ENCODE measurements at regions not wholly inside any gene's neighbourhood (a gene's known extent, or its start where the extent isn't known, plus 50 kb on each side); places are given as distances from the start of the nearest gene placed in this dataset.

GRCh38 chr5:88470745-88471144, 202.1 kb upstream of the TMEM161B start:
- Histone ChIP-seq H3K27me3 (ENCODE audit: control insufficient read depth, insufficient read depth, low read length) (no peaks in the 10 kb centered on the region), H3K36me3 (ENCODE audit: control insufficient read depth, insufficient read depth, low read length) (no peaks in the 10 kb centered on the region), H3K4me3 (ENCODE audit: low read depth, low read length) (no peak overlapping the region)
- POLR2A ChIA-PET = no interaction called here
- TF ChIP-seq, protein P1, sequence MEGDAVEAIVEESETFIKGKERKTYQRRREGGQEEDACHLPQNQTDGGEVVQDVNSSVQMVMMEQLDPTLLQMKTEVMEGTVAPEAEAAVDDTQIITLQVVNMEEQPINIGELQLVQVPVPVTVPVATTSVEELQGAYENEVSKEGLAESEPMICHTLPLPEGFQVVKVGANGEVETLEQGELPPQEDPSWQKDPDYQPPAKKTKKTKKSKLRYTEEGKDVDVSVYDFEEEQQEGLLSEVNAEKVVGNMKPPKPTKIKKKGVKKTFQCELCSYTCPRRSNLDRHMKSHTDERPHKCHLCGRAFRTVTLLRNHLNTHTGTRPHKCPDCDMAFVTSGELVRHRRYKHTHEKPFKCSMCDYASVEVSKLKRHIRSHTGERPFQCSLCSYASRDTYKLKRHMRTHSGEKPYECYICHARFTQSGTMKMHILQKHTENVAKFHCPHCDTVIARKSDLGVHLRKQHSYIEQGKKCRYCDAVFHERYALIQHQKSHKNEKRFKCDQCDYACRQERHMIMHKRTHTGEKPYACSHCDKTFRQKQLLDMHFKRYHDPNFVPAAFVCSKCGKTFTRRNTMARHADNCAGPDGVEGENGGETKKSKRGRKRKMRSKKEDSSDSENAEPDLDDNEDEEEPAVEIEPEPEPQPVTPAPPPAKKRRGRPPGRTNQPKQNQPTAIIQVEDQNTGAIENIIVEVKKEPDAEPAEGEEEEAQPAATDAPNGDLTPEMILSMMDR (IDR thresholded peaks at IDR 0.05; ENCODE audit: insufficient read depth, low read depth, low read length) = no peak
- DNase-seq (ENCODE audit: low read depth) = no peak
- CTCF ChIA-PET = no interaction called here

DNA sequence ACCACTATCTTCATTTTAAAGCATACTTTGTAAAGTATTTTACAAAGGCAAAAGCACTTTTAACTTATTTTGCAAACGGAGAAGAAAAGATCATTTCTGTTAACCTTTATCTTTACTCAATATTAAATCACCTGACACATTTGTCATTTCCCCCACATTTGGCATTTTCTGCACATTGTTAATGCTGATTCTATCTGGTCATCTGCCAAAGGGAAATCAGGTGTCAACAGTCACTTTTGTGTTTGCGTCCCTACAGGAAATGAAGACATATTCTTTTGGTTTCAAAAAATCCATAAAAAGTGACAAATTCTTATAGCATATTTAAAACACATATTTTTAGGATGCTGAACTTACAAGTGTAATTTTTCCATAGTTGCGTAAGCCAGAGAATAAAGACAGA, 191.3 kb upstream of the TMEM161B start:
- Histone ChIP-seq H3K36me3 (ENCODE audit: control insufficient read depth, insufficient read depth, low read length) (no peaks in the 10 kb centered on the region), H3K4me3 (ENCODE audit: low read depth, low read length) (no peak overlapping the region), H3K27me3 (ENCODE audit: control insufficient read depth, insufficient read depth, low read length) (no peaks in the 10 kb centered on the region)
- TF ChIP-seq, protein P1 (IDR thresholded peaks at IDR 0.05; ENCODE audit: insufficient read depth, low read depth, low read length) = no peak
- POLR2A ChIA-PET = no interaction called here
- DNase-seq (ENCODE audit: low read depth) = no peak
- CTCF ChIA-PET = no interaction called here

- POLR2A ChIA-PET = no interaction called here
- Histone ChIP-seq H3K36me3 (ENCODE audit: control insufficient read depth, insufficient read depth, low read length) (no peaks in the 10 kb centered on the region), H3K27me3 (ENCODE audit: control insufficient read depth, insufficient read depth, low read length) (no peaks in the 10 kb centered on the region), H3K4me3 (ENCODE audit: low read depth, low read length) (no peak overlapping the region)
- no peak for DNase-seq (ENCODE audit: low read depth)
- CTCF ChIA-PET = no interaction called here
- TF ChIP-seq, protein P1 (IDR thresholded peaks at IDR 0.05; ENCODE audit: insufficient read depth, low read depth, low read length) = no peak
These were observed 184.2 kb upstream of the TMEM161B start for GRCh38 chr5:88452820-88453219.

DNA sequence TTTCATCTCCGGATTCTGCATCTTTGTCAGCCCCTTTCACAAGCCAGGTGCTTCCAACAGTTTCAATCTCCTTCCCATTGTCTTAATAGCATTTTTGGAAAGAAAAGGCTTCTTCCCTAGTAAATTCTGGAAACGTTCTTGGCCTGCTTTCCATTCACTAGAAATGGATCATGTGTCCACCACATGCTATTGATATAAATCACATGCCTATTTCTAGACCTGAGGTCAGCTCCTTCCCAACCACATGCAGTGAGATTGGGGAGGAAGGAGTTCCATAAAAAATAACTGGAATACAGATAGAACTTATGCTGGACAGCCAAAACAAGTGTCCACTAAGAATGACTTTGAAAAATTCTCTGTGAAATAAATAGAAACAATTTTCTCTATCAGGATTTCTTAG, 181.6 kb upstream of the TMEM161B start:
- POLR2A ChIA-PET = no interaction called here

GRCh38 chr5:88438006-88438405, 169.4 kb upstream of the TMEM161B start:
- DNase-seq (ENCODE audit: low read depth) = no peak

More for the DNA sequence above, 181.6 kb upstream of the TMEM161B start:
- Histone ChIP-seq H3K27me3 (ENCODE audit: control insufficient read depth, insufficient read depth, low read length) (no peaks in the 10 kb centered on the region), H3K36me3 (ENCODE audit: control insufficient read depth, insufficient read depth, low read length) (no peaks in the 10 kb centered on the region), H3K4me3 (ENCODE audit: low read depth, low read length) (no peak overlapping the region)
- TF ChIP-seq, protein P1 (IDR thresholded peaks at IDR 0.05; ENCODE audit: insufficient read depth, low read depth, low read length) = no peak
- no peak for DNase-seq (ENCODE audit: low read depth)
- CTCF ChIA-PET = no interaction called here

More at GRCh38 chr5:88438006-88438405, 169.4 kb upstream of the TMEM161B start:
- ChIA-PET CTCF (no interaction called here), POLR2A (no interaction called here)
- no peaks in the 10 kb centered on the region for H3K27me3 ChIP-seq (ENCODE audit: control insufficient read depth, insufficient read depth, low read length)
- H3K36me3 ChIP-seq (ENCODE audit: control insufficient read depth, insufficient read depth, low read length) = no peaks in the 10 kb centered on the region
- no peak overlapping the region for H3K4me3 ChIP-seq (ENCODE audit: low read depth, low read length)
- TF ChIP-seq, protein P1 (IDR thresholded peaks at IDR 0.05; ENCODE audit: insufficient read depth, low read depth, low read length) = no peak
